ENCODE measurements at regions not wholly inside any gene's neighbourhood (a gene's known extent, or its start where the extent isn't known, plus 50 kb on each side); places are given as distances from the start of the nearest gene placed in this dataset.

- TF ChIP-seq POLR2A (IDR thresholded peaks at IDR 0.05) (no peak), CTCF (IDR thresholded peaks at IDR 0.05) (no peak)
Observed at GRCh38 chr2:187644486-187644885, 90.3 kb upstream of the TFPI start.

Data from body of pancreas (tissue), 4 donors.